Large intestine (tissue), 3 donors: ENCODE measurements at regions not wholly inside any gene's neighbourhood (a gene's known extent, or its start where the extent isn't known, plus 50 kb on each side); places are given as distances from the start of the nearest gene placed in this dataset.

Experiments
- DNase-seq, 2 donors: peaks; one replicate each; pipeline versions ENCODE4 v3.0.0 to v3.0.0-alpha.2; 2013
- H3K27ac ChIP-seq: one replicate; pipeline ENCODE4 v1.5.1; 2013; ENCODE audit warnings: low read length
- H3K27me3 ChIP-seq: 2 replicates; pipeline ENCODE4 v1.6.1; 2013; ENCODE audit warnings: low read length; ENCODE audit not compliant: control insufficient read depth, insufficient read depth
- H3K36me3 ChIP-seq: 2 replicates; pipeline ENCODE4 v1.6.1; 2013; ENCODE audit warnings: low read length; ENCODE audit not compliant: control insufficient read depth, insufficient read depth
- H3K4me1 ChIP-seq: one replicate; pipeline ENCODE4 v1.6.1; 2013; ENCODE audit warnings: low read length; ENCODE audit not compliant: control insufficient read depth, insufficient read depth
- H3K4me3 ChIP-seq: one replicate; pipeline ENCODE4 v1.5.1; 2013; ENCODE audit warnings: low read length
- H3K9me3 ChIP-seq: one replicate; pipeline ENCODE4 v1.6.1; 2013; ENCODE audit warnings: mild to moderate bottlenecking, low read depth, low read length, moderate library complexity; ENCODE audit not compliant: control insufficient read depth
- WGBS: methylation state at CpG from one replicate; pipeline ENCODE4 v1.1.5; 2013; ENCODE audit warnings: low lambda C conversion rate; ENCODE audit not compliant: insufficient coverage; 5-methylcytosine and 5-hydroxymethylcytosine counted together

GRCh38 chr12:127083008-127083949 is 1183.7 kb upstream of the TMEM132C start:
- Histone ChIP-seq H3K27ac (peak overlapping the region; percentile 35), H3K27me3 (no peaks in the 10 kb centered on the region), H3K36me3 (no peaks in the 10 kb centered on the region), H3K4me1 (no peaks in the 10 kb centered on the region), H3K4me3 (peak overlapping the region; percentile 29), H3K9me3 (no peaks in the 10 kb centered on the region)
- 0% methylated on average over 1 of the region's 6 CpGs for WGBS
- peak; percentile 78 to 83 for DNase-seq

GRCh38 chr12:127101076-127101475 is 1165.9 kb upstream of the TMEM132C start:
- H3K9me3 ChIP-seq: no peaks in the 10 kb centered on the region
- WGBS: no CpG with 5 or more reads among the region's 1 CpG
- no peak for DNase-seq
- no peaks in the 10 kb centered on the region for H3K27me3 ChIP-seq
- no peaks in the 10 kb centered on the region for H3K4me1 ChIP-seq
- H3K36me3 ChIP-seq: no peaks in the 10 kb centered on the region
- H3K4me3 ChIP-seq: no peak overlapping the region
- no peak overlapping the region for H3K27ac ChIP-seq

- H3K36me3 ChIP-seq: no peaks in the 10 kb centered on the region
- DNase-seq: no peak
- H3K27ac ChIP-seq: no peak overlapping the region
- H3K4me1 ChIP-seq: no peaks in the 10 kb centered on the region
- H3K4me3 ChIP-seq: no peak overlapping the region
- no CpG with 5 or more reads among the region's 3 CpGs for WGBS
- H3K9me3 ChIP-seq: no peaks in the 10 kb centered on the region
- no peaks in the 10 kb centered on the region for H3K27me3 ChIP-seq
Observed at GRCh38 chr12:127106041-127106440, 1160.9 kb upstream of the TMEM132C start.

GRCh38 chr12:127106697-127107096 is 1160.3 kb upstream of the TMEM132C start:
- no peak overlapping the region for H3K27ac ChIP-seq
- no peaks in the 10 kb centered on the region for H3K9me3 ChIP-seq
- no peaks in the 10 kb centered on the region for H3K36me3 ChIP-seq
- H3K27me3 ChIP-seq: no peaks in the 10 kb centered on the region
- H3K4me1 ChIP-seq: no peaks in the 10 kb centered on the region
- H3K4me3 ChIP-seq: no peak overlapping the region
- no peak for DNase-seq
- WGBS: no CpG with 5 or more reads among the region's 1 CpG

GRCh38 chr12:127107744-127108143 is 1159.2 kb upstream of the TMEM132C start:
- Histone ChIP-seq H3K4me1 (no peaks in the 10 kb centered on the region), H3K4me3 (no peak overlapping the region), H3K27ac (no peak overlapping the region), H3K27me3 (no peaks in the 10 kb centered on the region), H3K36me3 (no peaks in the 10 kb centered on the region), H3K9me3 (no peaks in the 10 kb centered on the region)
- 100% methylated on average over 1 of the region's 3 CpGs for WGBS
- no peak for DNase-seq

GRCh38 chr12:127108360-127109215 is 1158.4 kb upstream of the TMEM132C start:
- no peaks in the 10 kb centered on the region for H3K9me3 ChIP-seq
- peak; percentile 21 to 36 for DNase-seq
- H3K4me3 ChIP-seq: no peak overlapping the region
- no peaks in the 10 kb centered on the region for H3K27me3 ChIP-seq
- no peaks in the 10 kb centered on the region for H3K4me1 ChIP-seq
- no CpG with 5 or more reads among the region's 7 CpGs for WGBS
- H3K27ac ChIP-seq: no peak overlapping the region
- no peaks in the 10 kb centered on the region for H3K36me3 ChIP-seq

- Histone ChIP-seq H3K27me3 (no peaks in the 10 kb centered on the region), H3K36me3 (no peaks in the 10 kb centered on the region), H3K4me3 (no peak overlapping the region), H3K9me3 (no peaks in the 10 kb centered on the region), H3K4me1 (no peaks in the 10 kb centered on the region), H3K27ac (no peak overlapping the region)
- WGBS: no CpG with 5 or more reads among the region's 2 CpGs
- DNase-seq: no peak
Observed at GRCh38 chr12:127113945-127114344, 1153.0 kb upstream of the TMEM132C start.

GRCh38 chr12:127115468-127116035 is 1151.4 kb upstream of the TMEM132C start:
- H3K27ac ChIP-seq: no peak overlapping the region
- no peaks in the 10 kb centered on the region for H3K36me3 ChIP-seq
- 100% methylated on average over 1 of the region's 4 CpGs for WGBS
- no peaks in the 10 kb centered on the region for H3K4me1 ChIP-seq
- H3K27me3 ChIP-seq: no peaks in the 10 kb centered on the region
- DNase-seq: no peak
- no peak overlapping the region for H3K4me3 ChIP-seq
- H3K9me3 ChIP-seq: no peaks in the 10 kb centered on the region

- no CpG with 5 or more reads among the region's 3 CpGs for WGBS
- Histone ChIP-seq H3K36me3 (no peaks in the 10 kb centered on the region), H3K9me3 (no peaks in the 10 kb centered on the region), H3K4me1 (no peaks in the 10 kb centered on the region), H3K27ac (no peak overlapping the region), H3K4me3 (no peak overlapping the region), H3K27me3 (no peaks in the 10 kb centered on the region)
- no peak for DNase-seq
Observed at GRCh38 chr12:127118251-127118650, 1148.7 kb upstream of the TMEM132C start.

- no peak for DNase-seq
- Histone ChIP-seq H3K36me3 (no peaks in the 10 kb centered on the region), H3K9me3 (no peaks in the 10 kb centered on the region), H3K27ac (no peak overlapping the region), H3K4me1 (no peaks in the 10 kb centered on the region), H3K4me3 (no peak overlapping the region), H3K27me3 (no peaks in the 10 kb centered on the region)
- WGBS: no CpG with 5 or more reads among the region's 2 CpGs
Observed at GRCh38 chr12:127119600-127120140, 1147.3 kb upstream of the TMEM132C start.
